PC-9 (cell line): ENCODE measurements at regions not wholly inside any gene's neighbourhood (a gene's known extent, or its start where the extent isn't known, plus 50 kb on each side); places are given as distances from the start of the nearest gene placed in this dataset.

Experiments
- BruUV-seq: library from RNA; stranded (reverse); fragments of 400-500 nt; replicated peaks from 2 replicates; lab custom pipeline; 2021; lab: Mats Ljungman, UMichigan
- CTCF ChIA-PET: fragments of 300-600 bp; sonication (Branson Sonifier 250); formaldehyde crosslinking; loops from one replicate; lab custom pipeline; 2022; ENCODE audit warnings: antibody characterized with exemption; lab: Charles Lee
- POLR2A ChIA-PET: fragments of 300-600 bp; sonication (Branson Sonifier 250); formaldehyde crosslinking; loops from one replicate; lab custom pipeline; 2022; ENCODE audit warnings: antibody characterized with exemption; ENCODE audit not compliant: unreplicated experiment; lab: Charles Lee
- DNase-seq, 2 experiments: peaks; one replicate each; pipeline versions ENCODE4 v3.0.0 to v3.0.0-alpha.2; 2015 to 2022; ENCODE audit warnings: mixed read lengths in 1 of 2
- H2AFZ ChIP-seq: fragments of 200-600 bp; sonication (generic); 2 replicates; pipeline ENCODE4 v1.8.1; 2017; ENCODE audit warnings: antibody characterized with exemption
- H3F3A ChIP-seq: fragments of 200-600 bp; sonication (generic); 2 replicates; pipeline ENCODE4 v1.8.1; 2017; ENCODE audit warnings: antibody characterized with exemption, mild to moderate bottlenecking, low read depth; ENCODE audit not compliant: insufficient read depth
- H3K27ac ChIP-seq: fragments of 200-600 bp; sonication (generic); 2 replicates; pipeline ENCODE4 v1.6.1; 2016; ENCODE audit warnings: mixed run types
- H3K27me3 ChIP-seq: fragments of 200-600 bp; sonication (generic); 2 replicates; pipeline ENCODE4 v1.6.1; 2016; ENCODE audit warnings: low read depth, mixed run types; ENCODE audit not compliant: insufficient read depth
- H3K36me3 ChIP-seq: fragments of 200-600 bp; sonication (generic); 2 replicates; pipeline ENCODE4 v1.6.1; 2016; ENCODE audit warnings: low read depth, mixed run types
- H3K4me1 ChIP-seq: fragments of 200-600 bp; sonication (generic); replicated peaks from 2 replicates; pipeline ENCODE4 v1.6.1; 2016; ENCODE audit warnings: mixed run types; ENCODE audit not compliant: insufficient read depth
- H3K4me2 ChIP-seq: fragments of 200-600 bp; sonication (generic); 2 replicates; pipeline ENCODE4 v1.6.1; 2017; ENCODE audit warnings: mixed run types
- H3K4me3 ChIP-seq: fragments of 200-600 bp; sonication (generic); 2 replicates; pipeline ENCODE4 v1.6.1; 2016; ENCODE audit warnings: mixed run types
- H3K79me2 ChIP-seq: fragments of 200-600 bp; sonication (generic); 2 replicates; pipeline ENCODE4 v1.6.1; 2017; ENCODE audit warnings: low read depth, mixed run types
- H3K9me2 ChIP-seq: fragments of 200-600 bp; sonication (generic); 2 replicates; pipeline ENCODE4 v1.8.1; 2017; ENCODE audit warnings: mild to moderate bottlenecking; ENCODE audit not compliant: insufficient read depth
- H3K9me3 ChIP-seq: fragments of 200-600 bp; sonication (generic); 2 replicates; pipeline ENCODE4 v1.8.1; 2016; ENCODE audit warnings: low read depth; ENCODE audit not compliant: insufficient read depth
- H4K20me1 ChIP-seq: fragments of 200-600 bp; sonication (generic); 2 replicates; pipeline ENCODE4 v1.8.1; 2017; ENCODE audit not compliant: insufficient read depth
- CTCF ChIP-seq: fragments of 200-600 bp; sonication (generic); conservative IDR thresholded peaks from 2 replicates; pipeline ENCODE4 v1.6.1; 2017; ENCODE audit warnings: mixed run types, antibody characterized with exemption, mild to moderate bottlenecking, moderate library complexity
- EZH2 ChIP-seq: fragments of 200-600 bp; sonication (generic); IDR thresholded peaks from 2 replicates; pipeline ENCODE4 v1.8.0; 2017; ENCODE audit warnings: antibody characterized with exemption, low read depth
- intact Hi-C: fragments of 100-400 bp; cut with micrococcal nuclease; formaldehyde crosslinking; loops from one replicate; pipeline ENCODE4 v1.10.0; 2022; ENCODE audit not compliant: unreplicated experiment

- Histone ChIP-seq H3K36me3 (no peaks in the 10 kb centered on the region), H3F3A (no peaks in the 10 kb centered on the region), H3K4me2 (no peak overlapping the region), H3K4me3 (no peak overlapping the region), H4K20me1 (no peaks in the 10 kb centered on the region), H3K9me3 (no peaks in the 10 kb centered on the region), H2AFZ (no peak overlapping the region), H3K4me1 (no peaks in the 10 kb centered on the region), H3K27me3 (no peaks in the 10 kb centered on the region), H3K9me2 (no peaks in the 10 kb centered on the region), H3K27ac (no peak overlapping the region), H3K79me2 (no peaks in the 10 kb centered on the region)
- no TSS peak for BruUV-seq
- no peak for DNase-seq
- intact Hi-C loops: no loop called here
- POLR2A ChIA-PET: no interaction called here
- TF ChIP-seq CTCF: no peak
- no peak for TF ChIP-seq EZH2
- CTCF ChIA-PET: no interaction called here
Measured at GRCh38 chr9:22643541-22643940, 196.9 kb downstream of the DMRTA1 start.

DNA sequence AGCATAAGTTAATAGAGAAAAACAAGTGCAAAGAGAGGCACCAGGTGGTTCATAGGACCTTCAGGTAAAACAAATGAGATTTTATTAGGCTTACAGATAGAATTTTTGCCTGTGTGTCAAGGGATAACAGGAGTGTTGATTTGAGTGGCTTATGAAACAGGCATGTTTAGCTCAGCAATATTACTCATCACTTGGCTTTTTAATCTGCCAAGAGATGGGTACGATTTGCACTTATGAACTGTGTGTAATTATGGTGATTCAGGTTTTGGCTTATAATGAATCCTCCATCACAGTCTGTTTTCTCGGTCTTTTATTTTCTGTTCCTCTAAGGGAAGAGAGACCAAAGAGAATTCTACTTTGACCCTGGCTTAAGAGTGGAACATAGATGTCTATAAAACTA lies 199.3 kb downstream of the DMRTA1 start:
- no peak overlapping the region for H3K4me2 ChIP-seq
- BruUV-seq: no TSS peak
- H3K9me3 ChIP-seq: no peaks in the 10 kb centered on the region
- H3K79me2 ChIP-seq: no peaks in the 10 kb centered on the region
- H2AFZ ChIP-seq: no peak overlapping the region
- no peak overlapping the region for H3K4me3 ChIP-seq
- DNase-seq: no peak
- H3F3A ChIP-seq: no peaks in the 10 kb centered on the region
- no peak overlapping the region for H3K27ac ChIP-seq
- no peaks in the 10 kb centered on the region for H3K27me3 ChIP-seq
- no peaks in the 10 kb centered on the region for H4K20me1 ChIP-seq
- intact Hi-C loops: no loop called here
- no peaks in the 10 kb centered on the region for H3K36me3 ChIP-seq
- no peaks in the 10 kb centered on the region for H3K9me2 ChIP-seq
- no peak for TF ChIP-seq CTCF
- no peak for TF ChIP-seq EZH2
- ChIA-PET POLR2A (no interaction called here), CTCF (no interaction called here)
- H3K4me1 ChIP-seq: no peaks in the 10 kb centered on the region

DNA sequence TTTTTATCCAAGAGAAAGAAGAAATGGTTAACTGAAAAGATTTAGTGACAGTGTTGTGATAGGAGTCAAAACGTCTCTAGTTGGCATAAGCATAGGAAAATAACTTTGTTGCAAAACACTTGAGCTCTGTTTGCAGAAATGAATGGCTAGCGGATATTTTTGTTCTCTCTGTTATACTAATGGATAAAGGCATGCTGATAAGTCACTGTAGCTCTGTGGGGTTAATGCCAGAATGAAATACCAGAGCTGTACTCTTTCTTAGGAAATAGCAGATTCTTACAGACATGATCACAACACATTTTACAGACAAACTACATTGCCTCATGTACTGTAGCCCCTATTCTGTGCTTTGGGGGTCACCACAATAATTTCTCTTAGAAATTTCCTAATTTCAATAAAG lies 202.8 kb downstream of the DMRTA1 start:
- POLR2A ChIA-PET: no interaction called here
- Histone ChIP-seq H3K9me3 (no peaks in the 10 kb centered on the region), H3F3A (no peaks in the 10 kb centered on the region), H3K4me3 (no peak overlapping the region), H3K79me2 (no peaks in the 10 kb centered on the region), H3K4me1 (no peaks in the 10 kb centered on the region), H3K36me3 (no peaks in the 10 kb centered on the region), H3K27me3 (no peaks in the 10 kb centered on the region), H3K4me2 (no peak overlapping the region), H2AFZ (no peak overlapping the region), H3K9me2 (no peaks in the 10 kb centered on the region), H4K20me1 (no peaks in the 10 kb centered on the region), H3K27ac (no peak overlapping the region)
- CTCF ChIA-PET: no interaction called here
- DNase-seq: no peak
- BruUV-seq: no TSS peak
- TF ChIP-seq EZH2 (no peak), CTCF (no peak)
- intact Hi-C loops: no loop called here
